H9 (cell line): ENCODE measurements at regions not wholly inside any gene's neighbourhood (a gene's known extent, or its start where the extent isn't known, plus 50 kb on each side); places are given as distances from the start of the nearest gene placed in this dataset.
A peak's percentile ranks its signal among the peaks of the same experiment; 100 is the strongest.

Experiments
- DNase-seq: peaks from one replicate; pipeline ENCODE4 v3.0.0-alpha.2; 2017
- H2AFZ ChIP-seq: one replicate; pipeline ENCODE4 v1.6.1; 2013; ENCODE audit warnings: mild to moderate bottlenecking, low read length, control low read depth, moderate library complexity
- H2AK5ac ChIP-seq: 2 replicates; pipeline ENCODE4 v1.6.1; 2013; ENCODE audit warnings: low read length, control low read depth, mixed read lengths; ENCODE audit not compliant: insufficient read length
- H2BK120ac ChIP-seq: one replicate; pipeline ENCODE4 v1.6.1; 2013; ENCODE audit warnings: low read depth, mild to moderate bottlenecking, low read length, control low read depth, inconsistent platforms; ENCODE audit not compliant: poor library complexity, severe bottlenecking
- H2BK12ac ChIP-seq: 2 replicates; pipeline ENCODE4 v1.6.1; 2013; ENCODE audit warnings: low read length, control low read depth, mixed read lengths, low read depth; ENCODE audit not compliant: insufficient read length
- H2BK15ac ChIP-seq: 2 replicates; pipeline ENCODE4 v1.6.1; 2013; ENCODE audit warnings: low read depth, low read length, control low read depth
- H2BK20ac ChIP-seq: one replicate; pipeline ENCODE4 v1.6.1; 2013; ENCODE audit warnings: low read depth, mild to moderate bottlenecking, low read length, control low read depth, inconsistent platforms; ENCODE audit not compliant: poor library complexity, severe bottlenecking
- H2BK5ac ChIP-seq: 2 replicates; pipeline ENCODE4 v1.6.1; 2013; ENCODE audit warnings: low read length, control low read depth, mixed read lengths; ENCODE audit not compliant: insufficient read length
- H3K14ac ChIP-seq: 2 replicates; pipeline ENCODE4 v1.6.1; 2013; ENCODE audit warnings: low read length, control low read depth; ENCODE audit not compliant: insufficient read depth
- H3K18ac ChIP-seq: 2 replicates; pipeline ENCODE4 v1.6.1; 2013; ENCODE audit warnings: low read depth, mild to moderate bottlenecking, mixed read lengths, low read length, control low read depth; ENCODE audit not compliant: insufficient read length
- H3K23ac ChIP-seq: 2 replicates; pipeline ENCODE4 v1.6.1; 2013; ENCODE audit warnings: low read length, control low read depth, mixed read lengths, low read depth; ENCODE audit not compliant: insufficient read length
- H3K23me2 ChIP-seq: 2 replicates; pipeline ENCODE4 v1.6.1; 2013; ENCODE audit warnings: low read depth, mild to moderate bottlenecking, mixed read lengths, low read length, control low read depth; ENCODE audit not compliant: insufficient read length, poor library complexity, severe bottlenecking
- H3K27ac ChIP-seq: 2 replicates; pipeline ENCODE4 v1.5.1; 2013; ENCODE audit warnings: low read length, control low read depth, mixed read lengths, low read depth; ENCODE audit not compliant: insufficient read length
- H3K27me3 ChIP-seq: 2 replicates; pipeline ENCODE4 v1.6.1; 2013; ENCODE audit warnings: low read length, control low read depth, inconsistent platforms; ENCODE audit not compliant: insufficient read depth
- H3K4ac ChIP-seq: 2 replicates; pipeline ENCODE4 v1.6.1; 2013; ENCODE audit warnings: low read depth, mild to moderate bottlenecking, control low read depth, inconsistent platforms, low read length, moderate library complexity
- H3K4me1 ChIP-seq: 2 replicates; pipeline ENCODE4 v1.6.1; 2013; ENCODE audit warnings: low read length, control low read depth, inconsistent platforms; ENCODE audit not compliant: insufficient read depth
- H3K4me2 ChIP-seq: 2 replicates; pipeline ENCODE4 v1.6.1; 2013; ENCODE audit warnings: low read length, control low read depth, mixed read lengths; ENCODE audit not compliant: insufficient read length, insufficient read depth
- H3K56ac ChIP-seq: 2 replicates; pipeline ENCODE4 v1.6.1; 2013; ENCODE audit warnings: low read depth, mild to moderate bottlenecking, mixed read lengths, low read length, control low read depth; ENCODE audit not compliant: insufficient read length
- H3K79me1 ChIP-seq: 2 replicates; pipeline ENCODE4 v1.6.1; 2013; ENCODE audit warnings: low read depth, mild to moderate bottlenecking, moderate library complexity, low read length, control low read depth, inconsistent platforms; ENCODE audit not compliant: insufficient read depth, poor library complexity, severe bottlenecking
- H3K79me2 ChIP-seq: 2 replicates; pipeline ENCODE4 v1.6.1; 2013; ENCODE audit warnings: low read length, control low read depth, inconsistent platforms; ENCODE audit not compliant: insufficient read depth
- H3K9ac ChIP-seq: 2 replicates; pipeline ENCODE4 v1.6.1; 2013; ENCODE audit warnings: low read length, control low read depth, mixed read lengths; ENCODE audit not compliant: insufficient read length; ENCODE audit errors: extremely low read depth
- H3K9me3 ChIP-seq: one replicate; pipeline ENCODE4 v1.6.1; 2013; ENCODE audit warnings: low read depth, low read length, inconsistent platforms; ENCODE audit not compliant: control insufficient read depth
- H3T11ph ChIP-seq: one replicate; pipeline ENCODE4 v1.6.1; 2013; ENCODE audit warnings: mild to moderate bottlenecking, low read length, control low read depth, inconsistent platforms
- H4K20me1 ChIP-seq: one replicate; pipeline ENCODE4 v1.6.1; 2013; ENCODE audit not compliant: control insufficient read depth, insufficient read length, insufficient read depth
- H4K5ac ChIP-seq: 2 replicates; pipeline ENCODE4 v1.6.1; 2013; ENCODE audit warnings: low read depth, mild to moderate bottlenecking, mixed read lengths, low read length, control low read depth; ENCODE audit not compliant: insufficient read length
- H4K8ac ChIP-seq: replicated peaks from 2 replicates; pipeline ENCODE4 v1.6.1; 2013; ENCODE audit warnings: low read length, control low read depth, mixed read lengths, low read depth; ENCODE audit not compliant: insufficient read length
- H4K91ac ChIP-seq: 2 replicates; pipeline ENCODE4 v1.6.1; 2013; ENCODE audit warnings: low read depth, mild to moderate bottlenecking, moderate library complexity, mixed read lengths, low read length, control low read depth; ENCODE audit not compliant: insufficient read length
- H3K27ac Mint-ChIP-seq, 3 experiments: 2 replicates in 2 of 3; 3 replicates in 1 of 3; pipeline ENCODE4 v1.8.0; 2020 to 2021; ENCODE audit warnings: mixed read lengths in 3 of 3, mild to moderate bottlenecking in 1 of 3, moderate library complexity in 1 of 3
- H3K27me3 Mint-ChIP-seq: 2 replicates; pipeline ENCODE4 v1.8.0; 2021; ENCODE audit warnings: low read depth, mild to moderate bottlenecking, moderate library complexity, mixed read lengths
- H3K36me3 Mint-ChIP-seq, 3 experiments: 2 replicates in 2 of 3; 3 replicates in 1 of 3; pipeline ENCODE4 v1.8.0; 2020 to 2021; ENCODE audit warnings: low read depth in 3 of 3, mixed read lengths in 3 of 3; ENCODE audit not compliant: insufficient read depth in 1 of 3
- H3K4me1 Mint-ChIP-seq, 2 experiments: 2 replicates each; pipeline ENCODE4 v1.8.0; 2020; ENCODE audit warnings: mixed read lengths in 2 of 2
- H3K4me3 Mint-ChIP-seq, 2 experiments: 2 replicates in 1 of 2; 3 replicates in 1 of 2; pipeline ENCODE4 v1.8.0; 2020 to 2021; ENCODE audit warnings: mild to moderate bottlenecking in 2 of 2, mixed read lengths in 2 of 2, moderate library complexity in 1 of 2
- H3K9me3 Mint-ChIP-seq, 2 experiments: 2 replicates in 1 of 2; 3 replicates in 1 of 2; pipeline ENCODE4 v1.8.0; 2020; ENCODE audit warnings: mild to moderate bottlenecking in 2 of 2, mixed read lengths in 2 of 2, moderate library complexity in 1 of 2
- WGBS: extraction: QIAGEN DNeasy Blood & Tissue Kit; methylation state at CpG from one replicate; pipeline ENCODE4 v1.1.7; 2013; ENCODE audit warnings: missing lambda C conversion rate, low lambda C conversion rate, mixed read lengths; ENCODE audit not compliant: insufficient read length; ENCODE audit errors: extremely low coverage; 5-methylcytosine and 5-hydroxymethylcytosine counted together
- TF ChIP-seq, protein P1 (sequence below): fragments of 200-600 bp; sonication (generic); conservative IDR thresholded peaks from 3 replicates; pipeline ENCODE4 v1.8.0; 2021; ENCODE audit warnings: antibody characterized with exemption, mild to moderate bottlenecking

DNA sequence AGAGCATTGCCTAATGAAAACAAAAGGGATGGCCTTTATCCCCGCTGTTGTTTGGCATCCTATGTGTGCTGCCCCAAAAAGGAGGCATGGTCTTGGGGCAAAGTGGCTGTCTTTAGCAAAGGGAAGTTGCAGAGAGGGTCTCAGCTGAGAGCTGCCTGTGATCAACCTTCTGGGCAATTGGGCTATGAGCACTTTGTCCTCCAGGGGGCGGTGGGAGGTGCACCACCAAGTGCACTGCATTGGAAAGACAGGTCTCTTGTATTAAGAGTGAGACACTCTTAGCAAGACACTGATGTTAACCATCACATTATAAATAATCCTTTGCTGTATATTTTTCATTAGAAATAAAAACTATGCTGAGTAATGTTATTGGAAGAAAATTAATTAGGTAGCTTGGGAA lies 314.8 kb downstream of the POM121L12 start:
- H3K14ac ChIP-seq: no peak overlapping the region
- no peak overlapping the region for H4K8ac ChIP-seq
- H4K20me1 ChIP-seq: no peaks in the 10 kb centered on the region
- no peak overlapping the region for H3T11ph ChIP-seq
- H2BK15ac ChIP-seq: no peak overlapping the region
- H3K4me1 ChIP-seq: no peaks in the 10 kb centered on the region
- Mint-ChIP-seq H3K9me3 (peaks cover 4 to 15% of the 10 kb centered on the region in 2 experiments; a peak in 4 of 5 replicates), H3K4me1 (no peaks in the 10 kb centered on the region), H3K4me3 (no peak overlapping the region), H3K36me3 (peaks cover 4 to 8% (median 7%) of the 10 kb centered on the region in 3 experiments; a peak in 3 of 7 replicates), H3K27me3 (no peaks in the 10 kb centered on the region), H3K27ac (no peak overlapping the region; a peak in 1 of 7 replicates)
- peak; percentile 79 for DNase-seq
- no peak overlapping the region for H3K27ac ChIP-seq
- no peak overlapping the region for H2BK5ac ChIP-seq
- no peaks in the 10 kb centered on the region for H3K23me2 ChIP-seq
- H2BK120ac ChIP-seq: no peak overlapping the region
- no peak overlapping the region for H3K4me2 ChIP-seq
- no CpG with 5 or more reads among the region's 2 CpGs for WGBS
- TF ChIP-seq, protein P1, sequence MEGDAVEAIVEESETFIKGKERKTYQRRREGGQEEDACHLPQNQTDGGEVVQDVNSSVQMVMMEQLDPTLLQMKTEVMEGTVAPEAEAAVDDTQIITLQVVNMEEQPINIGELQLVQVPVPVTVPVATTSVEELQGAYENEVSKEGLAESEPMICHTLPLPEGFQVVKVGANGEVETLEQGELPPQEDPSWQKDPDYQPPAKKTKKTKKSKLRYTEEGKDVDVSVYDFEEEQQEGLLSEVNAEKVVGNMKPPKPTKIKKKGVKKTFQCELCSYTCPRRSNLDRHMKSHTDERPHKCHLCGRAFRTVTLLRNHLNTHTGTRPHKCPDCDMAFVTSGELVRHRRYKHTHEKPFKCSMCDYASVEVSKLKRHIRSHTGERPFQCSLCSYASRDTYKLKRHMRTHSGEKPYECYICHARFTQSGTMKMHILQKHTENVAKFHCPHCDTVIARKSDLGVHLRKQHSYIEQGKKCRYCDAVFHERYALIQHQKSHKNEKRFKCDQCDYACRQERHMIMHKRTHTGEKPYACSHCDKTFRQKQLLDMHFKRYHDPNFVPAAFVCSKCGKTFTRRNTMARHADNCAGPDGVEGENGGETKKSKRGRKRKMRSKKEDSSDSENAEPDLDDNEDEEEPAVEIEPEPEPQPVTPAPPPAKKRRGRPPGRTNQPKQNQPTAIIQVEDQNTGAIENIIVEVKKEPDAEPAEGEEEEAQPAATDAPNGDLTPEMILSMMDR: peak; percentile 90
- no peaks in the 10 kb centered on the region for H3K27me3 ChIP-seq
- H3K4ac ChIP-seq: no peak overlapping the region
- H3K79me1 ChIP-seq: no peaks in the 10 kb centered on the region
- no peak overlapping the region for H2BK20ac ChIP-seq
- H3K23ac ChIP-seq: no peak overlapping the region
- no peak overlapping the region for H3K18ac ChIP-seq
- H3K9me3 ChIP-seq: no peaks in the 10 kb centered on the region
- no peaks in the 10 kb centered on the region for H3K79me2 ChIP-seq
- H4K5ac ChIP-seq: no peak overlapping the region
- H2AFZ ChIP-seq: no peak overlapping the region
- H3K56ac ChIP-seq: no peak overlapping the region
- H3K9ac ChIP-seq: no peak overlapping the region
- no peak overlapping the region for H4K91ac ChIP-seq
- H2AK5ac ChIP-seq: no peak overlapping the region
- no peak overlapping the region for H2BK12ac ChIP-seq
